ENCODE measurements at regions not wholly inside any gene's neighbourhood (a gene's known extent, or its start where the extent isn't known, plus 50 kb on each side); places are given as distances from the start of the nearest gene placed in this dataset.
A peak's percentile ranks its signal among the peaks of the same experiment; 100 is the strongest.

- TF ChIP-seq POLR2A (IDR thresholded peaks at IDR 0.05; ENCODE audit: low read depth, low read length) (no peak), TAF1 (IDR thresholded peaks at IDR 0.05; ENCODE audit: low read depth, low read length) (no peak), POLR2AphosphoS5 (IDR thresholded peaks at IDR 0.05; ENCODE audit: low read depth, low read length) (no peak), SPI1 (IDR thresholded peaks at IDR 0.05; ENCODE audit: low read depth, low read length) (peak; percentile 75)
Observed at GRCh38 chr3:154844863-154845262, 235.3 kb upstream of the MME start.
